ENCODE measurements at regions not wholly inside any gene's neighbourhood (a gene's known extent, or its start where the extent isn't known, plus 50 kb on each side); places are given as distances from the start of the nearest gene placed in this dataset.

GRCh38 chr7:91683823-91684222, 196.7 kb downstream of the MTERF1 start:
- no peak for TF ChIP-seq CTCF (IDR thresholded peaks at IDR 0.05; ENCODE audit: insufficient read depth, low read depth, low read length, missing control alignments)
- no peak for DNase-seq (ENCODE audit: low read depth)
- H3K4me3 ChIP-seq (ENCODE audit: low read depth, low read length) = no peak overlapping the region

GRCh38 chr7:91685544-91685943, 195.0 kb downstream of the MTERF1 start:
- no peak overlapping the region for H3K4me3 ChIP-seq (ENCODE audit: low read depth, low read length)
- no peak for DNase-seq (ENCODE audit: low read depth)
- TF ChIP-seq CTCF (IDR thresholded peaks at IDR 0.05; ENCODE audit: insufficient read depth, low read depth, low read length, missing control alignments) = no peak

- no peak overlapping the region for H3K4me3 ChIP-seq (ENCODE audit: low read depth, low read length)
- DNase-seq (ENCODE audit: low read depth) = no peak
- no peak for TF ChIP-seq CTCF (IDR thresholded peaks at IDR 0.05; ENCODE audit: insufficient read depth, low read depth, low read length, missing control alignments)
Measured at GRCh38 chr7:91690541-91691070, 189.9 kb downstream of the MTERF1 start.

GRCh38 chr7:91691865-91692264, 188.6 kb downstream of the MTERF1 start:
- TF ChIP-seq CTCF (IDR thresholded peaks at IDR 0.05; ENCODE audit: insufficient read depth, low read depth, low read length, missing control alignments) = no peak
- H3K4me3 ChIP-seq (ENCODE audit: low read depth, low read length) = no peak overlapping the region
- DNase-seq (ENCODE audit: low read depth) = no peak

GRCh38 chr7:91692800-91693199, 187.7 kb downstream of the MTERF1 start:
- no peak for DNase-seq (ENCODE audit: low read depth)
- no peak for TF ChIP-seq CTCF (IDR thresholded peaks at IDR 0.05; ENCODE audit: insufficient read depth, low read depth, low read length, missing control alignments)
- no peak overlapping the region for H3K4me3 ChIP-seq (ENCODE audit: low read depth, low read length)

GRCh38 chr7:91694351-91694841, 186.1 kb downstream of the MTERF1 start:
- DNase-seq (ENCODE audit: low read depth) = no peak
- TF ChIP-seq CTCF (IDR thresholded peaks at IDR 0.05; ENCODE audit: insufficient read depth, low read depth, low read length, missing control alignments) = no peak
- no peak overlapping the region for H3K4me3 ChIP-seq (ENCODE audit: low read depth, low read length)

- no peak for TF ChIP-seq CTCF (IDR thresholded peaks at IDR 0.05; ENCODE audit: insufficient read depth, low read depth, low read length, missing control alignments)
- no peak overlapping the region for H3K4me3 ChIP-seq (ENCODE audit: low read depth, low read length)
Measured at GRCh38 chr7:91710881-91711280, 169.6 kb downstream of the MTERF1 start.

More at GRCh38 chr7:91710881-91711280, 169.6 kb downstream of the MTERF1 start:
- DNase-seq (ENCODE audit: low read depth) = no peak
